Heart left ventricle (tissue), 16 donors: ENCODE measurements at regions not wholly inside any gene's neighbourhood (a gene's known extent, or its start where the extent isn't known, plus 50 kb on each side); places are given as distances from the start of the nearest gene placed in this dataset.

Experiments used
- ATAC-seq, 4 donors: fragments of 200-7000 bp; cut with Tn5 transposase; one replicate each; pipeline ENCODE4 v1.9.1; 2020 to 2022; ENCODE audit warnings: moderate library complexity in 4 of 4, mild to moderate bottlenecking in 3 of 4, moderate number of reproducible peaks in 1 of 4
- DNase-seq, 5 donors: peaks; one replicate each; pipeline ENCODE4 v3.0.0-alpha.2; 2020
- H3K27ac ChIP-seq, 12 donors: fragments of 200-600 bp; sonication (generic) in 4 of 12; one replicate each; pipeline versions ENCODE4 v1.5.0 to v1.8.0; 2016 to 2022; ENCODE audit warnings: mild to moderate bottlenecking in 2 of 12
- H3K27me3 ChIP-seq, 9 donors: fragments of 200-600 bp; sonication (generic) in 2 of 9; one replicate each; pipeline versions ENCODE4 v1.5.1 to v1.8.0; 2016 to 2022; ENCODE audit warnings: mild to moderate bottlenecking in 3 of 9
- H3K36me3 ChIP-seq, 9 donors: fragments of 200-600 bp; sonication (generic) in 2 of 9; one replicate each; pipeline versions ENCODE4 v1.5.0 to v1.8.0; 2018 to 2022; ENCODE audit warnings: mild to moderate bottlenecking in 2 of 9
- H3K4me1 ChIP-seq, 12 donors: fragments of 200-600 bp; sonication (generic) in 4 of 12; one replicate each; pipeline versions ENCODE4 v1.5.0 to v1.8.0; 2016 to 2022; ENCODE audit warnings: mild to moderate bottlenecking in 3 of 12
- H3K4me3 ChIP-seq, 12 donors: fragments of 200-600 bp; sonication (generic) in 4 of 12; one replicate each; pipeline versions ENCODE4 v1.5.0 to v1.8.0; 2017 to 2022; ENCODE audit warnings: mild to moderate bottlenecking in 9 of 12, moderate library complexity in 4 of 12
- H3K9me3 ChIP-seq, 12 donors: fragments of 200-600 bp; sonication (generic) in 4 of 12; one replicate each; pipeline versions ENCODE4 v1.5.0 to v1.8.0; 2016 to 2022; ENCODE audit warnings: mild to moderate bottlenecking in 1 of 12
- CTCF ChIP-seq, 12 donors: fragments of 200-600 bp; sonication (generic) in 4 of 12; IDR thresholded peaks; one replicate each; pipeline versions ENCODE4 v1.5.0 to v1.8.0; 2018 to 2022; ENCODE audit warnings: antibody characterized with exemption in 12 of 12, mild to moderate bottlenecking in 5 of 12
- POLR2A ChIP-seq, 2 donors: fragments of 450-650 bp; IDR thresholded peaks; one replicate each; pipeline ENCODE4 v1.6.1; 2017; ENCODE audit warnings: antibody characterized with exemption in 2 of 2, mild to moderate bottlenecking in 2 of 2, moderate library complexity in 2 of 2
- WGBS, 4 donors: extraction: QIAGEN DNeasy Blood & Tissue Kit in 2 of 4; methylation state at CpG; one replicate each; pipeline versions ENCODE4 v1.1.5 to v1.1.7; 2013 to 2018; 5-methylcytosine and 5-hydroxymethylcytosine counted together
- intact Hi-C, 10 donors: fragments of 100-400 bp; cut with DNase I; formaldehyde crosslinking; loops; one replicate each; pipeline versions ENCODE4 v1.11.1 to v1.14.2; 2022
- donor health status: ischemic (EF 13 %, LVEDD 7.1; RV severe dilation, severe dysfunction).
- donor health status: healthy with polysubstance abuse.
- donor health status: DM: no; HTN: yes; CAD: no.
- donor health status: DM: no; HTN: no; CAD: no.
- donor health status: ischemic (EF 25% LVEDD 6.9; RV normal size, moderate dysfunction).
- donor health status: ischemic (EF 25% LVEDD 5.7; RV mildly dilated, moderate dysfunction).
- donor health status: healthy.
- donor health status: DM: yes; HTN: yes; CAD: no.
- donor health status: ischemic (EF 35%, LVEDD 5.7; RV mildly dilated, moderate dysfunction).
- donor health status: nonischemic (EF 11% LVEDD 7.7; RV severe dilation, severe dysfunction).
- donor health status: DM: yes; HTN: yes; CAD: no.
- donor health status: PGD.
- donor health status: ischemic (EF 29% LVEDD 5.4; RV normal size, mild dysfunction).
- donor health status: nonischemic (EF 23%, LVEDD 6.1; RV moderate dilation, normal function).

- no peaks in the 10 kb centered on the region for H3K36me3 ChIP-seq
- no peak for DNase-seq
- H3K27me3 ChIP-seq: no peaks in the 10 kb centered on the region
- H3K4me1 ChIP-seq: no peaks in the 10 kb centered on the region
- H3K27ac ChIP-seq: no peak overlapping the region
- 93 to 98% (median 96%) methylated on average over 2 of the region's 2 CpGs for WGBS, 4 donors
- intact Hi-C loops: loop anchor here in 1 of 10 donors (5.0 kb wide), 1 partner anchor 475 kb away; no protein-coding TSS in a partner anchor
- ATAC-seq: no peak
- TF ChIP-seq POLR2A (IDR thresholded peaks at IDR 0.05) (no peak), CTCF (IDR thresholded peaks at IDR 0.05) (no peak)
- peaks cover 0 to 16% (median 0%) of the 10 kb centered on the region in 12 donors for H3K9me3 ChIP-seq
- H3K4me3 ChIP-seq: no peak overlapping the region
These were observed 691.8 kb downstream of the TSN start for GRCh38 chr2:122447237-122447636.

GRCh38 chr2:122451040-122451439 is 695.6 kb downstream of the TSN start:
- Histone ChIP-seq H3K9me3 (peaks cover 0 to 38% (median 2%) of the 10 kb centered on the region in 12 donors), H3K4me3 (no peak overlapping the region), H3K27ac (no peak overlapping the region), H3K4me1 (no peaks in the 10 kb centered on the region), H3K36me3 (no peaks in the 10 kb centered on the region), H3K27me3 (no peaks in the 10 kb centered on the region)
- WGBS, 4 donors: 45 to 76% (median 61%) methylated on average over 4 of the region's 4 CpGs
- TF ChIP-seq POLR2A (IDR thresholded peaks at IDR 0.05): no peak
- peak in 6 of 12 donors; percentile 16 to 34 (median 19) for TF ChIP-seq CTCF (IDR thresholded peaks at IDR 0.05)
- intact Hi-C loops: loop anchor here in 1 of 10 donors (10.0 kb wide), 1 partner anchor 476 kb away; no protein-coding TSS in a partner anchor
- DNase-seq: no peak
- ATAC-seq: no peak

- no peak for DNase-seq
- Histone ChIP-seq H3K4me3 (no peak overlapping the region), H3K4me1 (no peaks in the 10 kb centered on the region), H3K9me3 (peaks cover 0 to 39% (median 2%) of the 10 kb centered on the region in 12 donors), H3K27me3 (no peaks in the 10 kb centered on the region), H3K36me3 (no peaks in the 10 kb centered on the region), H3K27ac (no peak overlapping the region)
- TF ChIP-seq CTCF (IDR thresholded peaks at IDR 0.05) (no peak), POLR2A (IDR thresholded peaks at IDR 0.05) (no peak)
- no peak for ATAC-seq
- 64 to 74% (median 71%) methylated on average over 1 of the region's 1 CpG for WGBS, 4 donors
- intact Hi-C loops: loop anchor here in 1 of 10 donors (10.0 kb wide), 1 partner anchor 477 kb away; no protein-coding TSS in a partner anchor
These were observed 696.2 kb downstream of the TSN start for GRCh38 chr2:122451697-122452096.

GRCh38 chr2:122469147-122469546 is 713.7 kb downstream of the TSN start:
- intact Hi-C loops: no loop called here
- WGBS, 4 donors: 53 to 66% (median 60%) methylated on average over 5 of the region's 5 CpGs
- Histone ChIP-seq H3K27me3 (no peaks in the 10 kb centered on the region), H3K4me1 (no peaks in the 10 kb centered on the region), H3K36me3 (no peaks in the 10 kb centered on the region), H3K4me3 (no peak overlapping the region), H3K27ac (no peak overlapping the region), H3K9me3 (no peaks in the 10 kb centered on the region)
- DNase-seq (no peak), ATAC-seq (no peak)
- TF ChIP-seq POLR2A (IDR thresholded peaks at IDR 0.05) (no peak), CTCF (IDR thresholded peaks at IDR 0.05) (no peak)
